Mucosa of descending colon (tissue), 3 donors: ENCODE measurements at regions not wholly inside any gene's neighbourhood (a gene's known extent, or its start where the extent isn't known, plus 50 kb on each side); places are given as distances from the start of the nearest gene placed in this dataset.
A peak's percentile ranks its signal among the peaks of the same experiment; 100 is the strongest.
"Not testable (repeated sequence)": the region's sequence is repeated elsewhere in the genome, so short reads cannot be mapped to it uniquely, and the experiment has no call there.

ENCODE experiments used
- ATAC-seq: fragments of 200-7000 bp; cut with Tn5 transposase; one replicate; pipeline ENCODE4 v1.9.1; 2020; ENCODE audit warnings: mild to moderate bottlenecking, moderate library complexity
- DNase-seq, 3 donors: peaks; one replicate each; pipeline ENCODE4 v3.0.0-alpha.2; 2020
- H3K36me3 ChIP-seq: fragments of 200-600 bp; one replicate; pipeline ENCODE4 v1.8.0; 2021; ENCODE audit warnings: low read depth, mild to moderate bottlenecking
- H3K4me1 ChIP-seq: fragments of 200-600 bp; one replicate; pipeline ENCODE4 v1.8.0; 2021; ENCODE audit warnings: low read depth, mild to moderate bottlenecking
- H3K4me3 ChIP-seq: fragments of 200-600 bp; one replicate; pipeline ENCODE4 v1.8.0; 2021; ENCODE audit warnings: mild to moderate bottlenecking
- H3K9me3 ChIP-seq: fragments of 200-600 bp; one replicate; pipeline ENCODE4 v1.8.0; 2021; ENCODE audit warnings: mild to moderate bottlenecking
- intact Hi-C, 2 donors: fragments of 100-400 bp; cut with DNase I in 1 of 2; cut with micrococcal nuclease in 1 of 2; formaldehyde crosslinking; loops; one replicate each; pipeline versions ENCODE4 v1.11.0 to v1.11.1; 2022; cut with DNase I, micrococcal nuclease
- TF ChIP-seq, protein P1 (sequence below): fragments of 200-600 bp; IDR thresholded peaks from one replicate; pipeline ENCODE4 v1.8.0; 2022; ENCODE audit warnings: antibody characterized with exemption, mild to moderate bottlenecking
- donor health status: DM: no; HTN: no; CAD: no; lungs with moderate emphysema.
- donor health status: DM: no; HTN: no; CAD: no.
- donor health status: DM: no; HTN: yes; CAD: no.

DNA sequence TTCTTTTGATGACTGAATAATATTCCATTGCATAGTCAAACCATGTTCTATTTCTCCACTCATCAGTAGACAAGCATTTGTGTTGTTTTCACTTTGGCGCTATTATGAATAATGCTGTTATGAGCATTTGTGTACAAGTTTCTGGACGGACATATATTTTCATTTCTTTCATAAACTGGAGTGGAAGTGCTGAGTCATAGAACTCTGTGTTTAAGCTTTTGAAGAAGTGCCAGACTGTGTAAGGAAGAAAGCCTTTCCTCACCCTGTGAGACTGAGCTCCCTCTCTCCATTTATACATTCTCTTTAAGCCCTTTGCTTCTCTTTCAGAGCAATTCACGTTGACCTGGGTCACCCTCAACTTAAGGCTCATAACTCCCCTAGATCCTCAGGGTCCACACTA lies 169.5 kb downstream of the OTOP1 start:
- intact Hi-C loops, H3K36me3 ChIP-seq, H3K9me3 ChIP-seq, ATAC-seq, DNase-seq, H3K4me3 ChIP-seq, H3K4me1 ChIP-seq: not testable (repeated sequence)

DNA sequence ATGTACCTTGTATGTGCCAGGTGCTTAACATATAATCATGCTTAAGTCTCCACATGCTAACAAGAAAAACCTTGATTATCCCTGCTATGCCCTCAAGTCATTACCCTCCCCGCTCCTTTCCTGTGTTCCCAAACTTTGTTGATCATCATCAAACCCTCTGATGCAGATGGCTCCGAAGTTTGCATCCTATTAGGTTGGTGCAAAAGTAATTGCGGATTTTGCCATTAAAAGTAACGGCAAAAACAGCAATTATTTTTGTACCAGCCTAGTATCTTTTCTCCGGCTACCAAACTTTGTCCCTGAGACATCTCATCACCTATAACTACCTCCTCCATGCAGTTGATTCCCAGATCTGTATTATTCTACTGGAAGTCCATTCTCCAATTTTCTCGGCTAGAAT lies 142.6 kb downstream of the OTOP1 start:
- ATAC-seq, intact Hi-C loops, DNase-seq, H3K36me3 ChIP-seq, H3K4me1 ChIP-seq, H3K4me3 ChIP-seq, H3K9me3 ChIP-seq: not testable (repeated sequence)

DNA sequence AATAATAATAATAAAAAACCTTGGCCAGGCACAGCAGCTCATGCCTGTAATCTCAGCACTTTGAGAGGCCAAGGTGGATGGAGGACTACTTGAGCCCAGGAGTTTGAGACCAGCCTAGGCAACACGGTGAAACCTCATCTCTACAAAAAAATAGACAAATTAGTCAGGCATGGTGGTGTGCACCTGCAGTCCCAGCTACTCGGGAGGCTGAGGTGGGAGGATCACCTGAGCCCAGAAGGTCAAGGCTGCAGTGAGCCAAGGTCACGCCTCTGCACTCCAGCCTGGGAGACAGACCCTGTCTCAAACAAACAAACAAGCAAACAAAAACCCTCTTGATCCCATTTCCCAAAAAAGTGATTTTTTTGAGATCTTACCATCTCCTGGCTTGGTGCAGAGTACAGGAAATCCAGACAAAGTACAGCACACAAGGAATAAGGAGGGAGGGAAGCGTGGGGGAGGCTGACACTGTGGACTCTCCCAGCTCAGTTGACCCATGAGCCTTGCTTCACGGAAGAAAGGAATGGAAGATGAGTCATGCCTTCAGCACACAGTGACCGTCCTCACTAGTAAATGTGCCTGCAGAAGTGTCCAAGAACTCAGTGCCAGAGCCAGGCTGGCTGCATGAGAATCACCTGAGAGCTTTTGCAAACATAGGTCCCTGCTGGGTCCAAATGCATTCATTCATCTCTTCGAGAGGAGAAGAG lies 136.9 kb downstream of the OTOP1 start:
- intact Hi-C loops, H3K4me1 ChIP-seq: not testable (repeated sequence)
- peak in 1 of 3 donors; percentile 5 for DNase-seq

DNA sequence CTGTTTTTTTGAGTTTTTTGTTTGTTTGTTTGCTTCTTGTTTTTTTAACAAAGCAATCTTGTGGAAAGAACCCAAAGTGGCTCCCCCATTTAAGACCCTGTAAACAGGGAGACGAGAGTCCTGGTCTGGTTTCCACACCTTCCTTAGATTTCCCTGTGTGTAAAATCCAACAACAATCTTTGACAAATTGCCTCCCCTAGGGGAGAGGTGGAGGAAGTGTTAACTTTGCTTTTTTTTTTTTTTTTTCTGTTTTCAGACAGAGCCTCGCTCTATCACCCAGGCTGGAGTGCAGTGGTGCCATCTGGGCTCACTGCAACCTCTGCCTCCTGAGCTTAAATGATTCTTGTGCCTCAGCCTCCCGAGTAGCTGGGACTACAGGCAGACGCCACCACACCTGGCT lies 136.0 kb downstream of the OTOP1 start:
- H3K4me1 ChIP-seq, intact Hi-C loops, H3K4me3 ChIP-seq, DNase-seq, H3K9me3 ChIP-seq, ATAC-seq, H3K36me3 ChIP-seq: not testable (repeated sequence)

More for the DNA sequence above, 136.9 kb downstream of the OTOP1 start:
- H3K36me3 ChIP-seq, H3K4me3 ChIP-seq, H3K9me3 ChIP-seq, ATAC-seq: not testable (repeated sequence)

DNA sequence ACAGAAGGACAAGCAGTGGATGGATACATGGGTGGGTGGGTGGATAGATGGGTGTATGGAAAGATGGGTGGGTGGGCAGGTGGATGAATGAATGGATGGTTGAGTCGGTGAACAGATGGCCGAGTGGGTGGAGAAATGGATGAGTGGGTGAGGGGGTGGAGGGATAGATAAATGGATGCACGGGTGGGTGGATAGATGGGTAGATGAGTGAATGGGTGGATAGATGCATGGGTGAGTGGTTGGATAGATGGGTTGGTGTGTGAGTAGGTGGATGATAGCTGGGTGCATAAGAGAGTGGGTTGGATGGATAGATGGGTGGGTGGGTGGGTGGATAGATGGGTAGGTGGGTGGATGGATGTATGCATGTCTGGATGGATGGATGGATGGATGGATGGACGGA lies 134.6 kb downstream of the OTOP1 start:
- intact Hi-C loops, ATAC-seq, DNase-seq, H3K4me3 ChIP-seq, H3K36me3 ChIP-seq, H3K9me3 ChIP-seq, H3K4me1 ChIP-seq: not testable (repeated sequence)

DNA sequence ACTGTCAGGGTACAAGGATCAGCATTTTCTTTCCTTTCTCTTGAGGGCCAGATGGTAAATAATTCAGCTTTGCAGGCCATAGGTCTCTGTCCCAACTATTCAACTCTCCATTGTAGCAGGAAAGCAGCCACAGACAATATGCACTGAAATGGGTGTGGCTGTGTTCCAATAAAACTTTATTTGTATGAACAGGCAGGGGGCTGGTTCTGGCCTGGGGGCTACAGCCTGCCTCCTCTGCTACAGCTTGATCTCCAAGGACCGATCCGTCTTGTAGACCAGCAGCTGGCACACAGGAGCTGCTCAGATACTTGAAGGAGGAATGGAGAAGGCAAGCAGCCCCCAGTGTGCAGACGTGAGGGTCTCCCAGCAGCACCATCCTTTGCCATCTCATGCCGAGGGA lies 127.1 kb downstream of the OTOP1 start:
- ATAC-seq, H3K36me3 ChIP-seq, H3K9me3 ChIP-seq, H3K4me1 ChIP-seq, H3K4me3 ChIP-seq, DNase-seq: not testable (repeated sequence)
- intact Hi-C loops: loop anchor here in 1 of 2 donors (10.0 kb wide), 1 partner anchor 115 kb away; no protein-coding TSS in a partner anchor

DNA sequence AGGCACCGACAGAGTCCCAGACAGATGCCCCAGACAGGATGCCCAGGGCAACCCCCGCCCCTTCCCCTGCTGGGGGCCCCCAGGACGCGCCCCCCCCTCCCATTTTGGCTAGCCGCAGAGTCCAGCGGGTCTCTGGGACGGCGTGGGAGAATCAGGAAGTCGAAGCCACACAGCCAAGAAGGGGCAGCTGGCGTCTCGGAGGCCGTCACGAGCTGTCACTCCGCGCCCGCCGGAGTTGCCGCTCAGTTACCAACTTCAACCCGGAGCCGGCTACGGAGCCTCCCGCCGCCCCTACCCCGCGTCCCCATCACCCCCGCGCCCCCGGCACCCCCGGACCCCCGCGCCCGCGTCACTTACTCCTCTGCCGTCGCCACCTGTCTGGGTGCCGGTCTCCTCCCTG lies 119.8 kb downstream of the OTOP1 start:
- not testable (repeated sequence) for H3K4me3 ChIP-seq, H3K4me1 ChIP-seq, H3K9me3 ChIP-seq, H3K36me3 ChIP-seq, DNase-seq, ATAC-seq
- intact Hi-C loops: loop anchor here in 1 of 2 donors (10.0 kb wide), 1 partner anchor 122 kb away; no protein-coding TSS in a partner anchor

DNA sequence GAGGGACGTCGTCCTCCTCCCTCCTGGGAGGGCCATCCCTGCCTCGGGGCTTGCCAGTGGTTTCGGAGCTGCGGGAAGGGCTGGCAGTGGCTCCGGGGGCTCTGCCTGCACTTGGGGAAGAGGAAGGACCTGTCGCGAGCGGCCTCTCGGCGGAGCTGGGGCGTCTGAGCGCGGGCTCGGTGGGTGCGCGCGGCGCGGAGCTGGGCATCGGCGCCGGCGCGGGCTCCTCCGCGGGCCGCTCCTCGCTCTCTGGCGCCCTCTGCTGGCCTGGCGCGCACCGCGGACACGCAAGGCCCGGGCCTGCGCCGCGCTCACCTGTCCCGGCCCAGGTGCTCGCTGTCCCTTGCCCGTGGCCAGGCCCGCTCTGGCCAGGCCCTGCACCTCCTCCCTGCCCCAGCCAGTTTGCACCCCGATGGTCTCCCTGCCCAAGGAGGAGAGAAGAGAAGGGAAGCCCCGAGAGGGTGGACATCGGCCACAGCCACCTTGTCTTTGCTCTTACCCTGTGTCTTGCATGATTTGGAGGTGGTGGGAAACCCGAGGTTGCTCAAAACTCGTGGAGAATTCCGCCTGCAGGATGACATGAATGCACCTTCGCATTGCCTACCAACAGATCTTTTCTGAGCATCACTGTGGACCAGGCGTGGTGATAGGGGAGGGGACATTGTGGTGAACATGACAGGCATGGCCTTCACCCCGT lies 119.2 kb downstream of the OTOP1 start:
- H3K4me3 ChIP-seq, H3K4me1 ChIP-seq, H3K36me3 ChIP-seq, H3K9me3 ChIP-seq: not testable (repeated sequence)
- TF ChIP-seq, protein P1, sequence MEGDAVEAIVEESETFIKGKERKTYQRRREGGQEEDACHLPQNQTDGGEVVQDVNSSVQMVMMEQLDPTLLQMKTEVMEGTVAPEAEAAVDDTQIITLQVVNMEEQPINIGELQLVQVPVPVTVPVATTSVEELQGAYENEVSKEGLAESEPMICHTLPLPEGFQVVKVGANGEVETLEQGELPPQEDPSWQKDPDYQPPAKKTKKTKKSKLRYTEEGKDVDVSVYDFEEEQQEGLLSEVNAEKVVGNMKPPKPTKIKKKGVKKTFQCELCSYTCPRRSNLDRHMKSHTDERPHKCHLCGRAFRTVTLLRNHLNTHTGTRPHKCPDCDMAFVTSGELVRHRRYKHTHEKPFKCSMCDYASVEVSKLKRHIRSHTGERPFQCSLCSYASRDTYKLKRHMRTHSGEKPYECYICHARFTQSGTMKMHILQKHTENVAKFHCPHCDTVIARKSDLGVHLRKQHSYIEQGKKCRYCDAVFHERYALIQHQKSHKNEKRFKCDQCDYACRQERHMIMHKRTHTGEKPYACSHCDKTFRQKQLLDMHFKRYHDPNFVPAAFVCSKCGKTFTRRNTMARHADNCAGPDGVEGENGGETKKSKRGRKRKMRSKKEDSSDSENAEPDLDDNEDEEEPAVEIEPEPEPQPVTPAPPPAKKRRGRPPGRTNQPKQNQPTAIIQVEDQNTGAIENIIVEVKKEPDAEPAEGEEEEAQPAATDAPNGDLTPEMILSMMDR: peak; percentile 83
- intact Hi-C loops: loop anchor here in 1 of 2 donors (10.0 kb wide), 1 partner anchor 123 kb away; no protein-coding TSS in a partner anchor
- ATAC-seq (peak; percentile 95), DNase-seq (peak in 2 of 3 donors; percentile 76 to 83)

DNA sequence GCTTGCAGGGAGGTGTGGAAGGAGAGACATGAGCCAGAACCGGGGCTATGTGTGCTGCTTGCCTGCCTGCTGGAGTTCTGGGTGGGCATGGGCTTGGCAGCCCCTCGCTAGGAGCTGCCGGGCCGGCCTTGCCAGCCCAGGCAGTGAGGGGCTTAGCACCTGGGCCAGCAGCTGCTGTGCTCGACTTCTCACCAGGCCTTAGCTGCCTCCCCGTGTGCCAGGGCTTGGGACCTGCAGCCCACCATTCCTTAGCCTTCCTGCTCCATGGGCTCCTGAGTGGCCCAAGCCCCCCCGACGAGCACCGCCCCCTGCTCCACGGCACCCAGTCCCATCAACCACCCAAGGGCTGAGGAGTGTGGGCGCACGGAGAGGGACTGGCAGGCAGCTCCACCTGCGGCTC lies 111.3 kb downstream of the OTOP1 start:
- H3K36me3 ChIP-seq, intact Hi-C loops, H3K4me1 ChIP-seq, DNase-seq, ATAC-seq, H3K9me3 ChIP-seq, H3K4me3 ChIP-seq: not testable (repeated sequence)

DNA sequence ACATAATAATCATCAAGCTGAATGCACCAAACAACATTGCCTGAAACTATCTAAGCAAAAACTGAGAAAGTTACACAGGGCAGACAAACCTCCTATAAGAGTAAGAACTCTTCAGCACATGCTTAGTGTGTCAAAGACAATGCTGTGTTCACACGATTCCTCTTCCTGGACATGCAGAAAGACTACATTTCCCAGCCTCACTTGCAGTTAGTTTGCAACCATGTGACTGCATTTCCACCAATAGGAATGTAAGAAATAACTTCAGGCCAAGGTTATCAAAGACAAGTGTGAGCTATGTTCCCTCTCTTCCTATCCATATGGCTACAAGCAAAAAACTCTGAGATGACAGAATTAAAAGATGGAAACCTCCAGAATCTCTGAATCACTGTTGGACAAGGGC lies 109.8 kb downstream of the OTOP1 start:
- H3K4me1 ChIP-seq, H3K36me3 ChIP-seq, DNase-seq, ATAC-seq, intact Hi-C loops, H3K9me3 ChIP-seq, H3K4me3 ChIP-seq: not testable (repeated sequence)

DNA sequence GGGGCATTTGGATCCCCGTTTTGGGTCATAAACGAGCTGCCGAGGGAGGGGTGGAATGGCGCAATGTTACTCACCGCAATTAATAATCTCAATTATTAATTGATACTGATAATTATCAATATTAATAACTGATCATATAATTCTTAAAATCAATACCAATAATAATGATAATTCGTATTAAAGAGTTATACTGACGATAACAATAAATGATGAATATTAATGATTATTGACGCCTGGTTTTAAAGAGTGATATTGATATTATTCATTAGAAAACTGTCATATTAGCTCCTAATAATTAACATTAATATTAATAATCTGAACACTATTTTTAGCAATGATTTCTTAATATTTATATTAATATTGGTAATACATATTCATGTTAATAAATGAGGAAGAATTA lies 92.4 kb downstream of the OTOP1 start:
- not testable (repeated sequence) for H3K36me3 ChIP-seq, ATAC-seq, H3K4me1 ChIP-seq

DNA sequence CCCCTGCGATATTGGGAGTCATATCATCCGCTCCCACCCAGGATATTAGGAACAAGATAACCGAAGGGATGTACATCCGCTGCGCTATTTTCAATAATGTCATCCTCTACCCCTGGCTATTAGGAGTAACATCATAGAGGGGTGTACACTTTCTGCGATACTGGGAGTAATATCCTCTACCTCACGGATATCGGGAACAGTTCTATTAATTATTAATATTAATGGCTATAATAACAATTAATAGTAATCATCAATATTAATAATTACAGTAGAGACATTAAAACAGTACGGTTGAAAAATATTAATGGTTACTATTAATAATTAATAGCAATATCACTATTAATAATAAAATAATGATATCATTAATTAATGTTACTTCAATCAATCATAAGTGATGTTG lies 90.1 kb downstream of the OTOP1 start:
- DNase-seq, intact Hi-C loops, H3K36me3 ChIP-seq, H3K4me1 ChIP-seq, H3K9me3 ChIP-seq, ATAC-seq, H3K4me3 ChIP-seq: not testable (repeated sequence)

More for the DNA sequence above, 92.4 kb downstream of the OTOP1 start:
- H3K4me3 ChIP-seq, H3K9me3 ChIP-seq, intact Hi-C loops, DNase-seq: not testable (repeated sequence)
